Endometrial microvascular endothelial cells (primary cell): ENCODE measurements at regions not wholly inside any gene's neighbourhood (a gene's known extent, or its start where the extent isn't known, plus 50 kb on each side); places are given as distances from the start of the nearest gene placed in this dataset.
"Not testable (repeated sequence)": the region's sequence is repeated elsewhere in the genome, so short reads cannot be mapped to it uniquely, and the experiment has no call there.

Experiments
- in situ Hi-C: cut with HindIII; loops from 2 replicates; pipeline ENCODE4 v1.10.0; 2017; ENCODE audit warnings: low sequenced_read_pairs, low pct_unique_long_range_greater_than_20kb; ENCODE audit errors: inconsistent ontology term

GRCh38 chr6:27809067-27809938, 102.9 kb downstream of the OR2B2 start:
- in situ Hi-C loops, result no loop called here

- in situ Hi-C loops, result not testable (repeated sequence)
These were observed 103.7 kb downstream of the OR2B2 start for GRCh38 chr6:27808242-27809066.

GRCh38 chr6:27807441-27808241, 104.6 kb downstream of the OR2B2 start:
- in situ Hi-C loops, result not testable (repeated sequence)

GRCh38 chr6:27806981-27807440, 105.2 kb downstream of the OR2B2 start:
- in situ Hi-C loops, result no loop called here

GRCh38 chr6:27805347-27805746, 106.8 kb downstream of the OR2B2 start:
- in situ Hi-C loops, result no loop called here

- in situ Hi-C loops, result no loop called here
These were observed 107.3 kb downstream of the OR2B2 start for GRCh38 chr6:27804851-27805250.

- in situ Hi-C loops, result no loop called here
These were observed 111.3 kb downstream of the OR2B2 start for GRCh38 chr6:27800731-27801373.

GRCh38 chr6:27797960-27798359, 114.2 kb downstream of the OR2B2 start:
- in situ Hi-C loops, result no loop called here

GRCh38 chr6:27796736-27797481, 115.3 kb downstream of the OR2B2 start:
- in situ Hi-C loops, result not testable (repeated sequence)

- in situ Hi-C loops, result no loop called here
These were observed 116.3 kb downstream of the OR2B2 start for GRCh38 chr6:27795697-27796494.

GRCh38 chr6:27791182-27791943, 120.8 kb downstream of the OR2B2 start:
- in situ Hi-C loops, result no loop called here

- in situ Hi-C loops, result not testable (repeated sequence)
These were observed 123.8 kb downstream of the OR2B2 start for GRCh38 chr6:27788376-27788775.

GRCh38 chr6:27786048-27786447, 126.1 kb downstream of the OR2B2 start:
- in situ Hi-C loops, result no loop called here

GRCh38 chr6:27785294-27785693, 126.9 kb downstream of the OR2B2 start:
- in situ Hi-C loops, result no loop called here

- in situ Hi-C loops, result no loop called here
These were observed 129.4 kb downstream of the OR2B2 start for GRCh38 chr6:27782748-27783147.

- in situ Hi-C loops, result no loop called here
These were observed 133.4 kb downstream of the OR2B2 start for GRCh38 chr6:27778625-27779417.
